Parathyroid adenoma (tissue), 2 donors: ENCODE measurements at regions not wholly inside any gene's neighbourhood (a gene's known extent, or its start where the extent isn't known, plus 50 kb on each side); places are given as distances from the start of the nearest gene placed in this dataset.

Experiments used
- H2AFZ ChIP-seq: fragments of 300-600 bp; sonication (generic); one replicate; pipeline ENCODE4 v1.7.0; 2017; ENCODE audit warnings: antibody characterized with exemption, mild to moderate bottlenecking
- H3K27ac ChIP-seq: fragments of 300-600 bp; sonication (generic); one replicate; pipeline ENCODE4 v1.7.0; 2017
- H3K27me3 ChIP-seq: fragments of 300-600 bp; sonication (generic); one replicate; pipeline ENCODE4 v1.7.0; 2017; ENCODE audit warnings: low read length; ENCODE audit not compliant: control insufficient read depth, insufficient read depth
- H3K36me3 ChIP-seq: fragments of 300-600 bp; sonication (generic); one replicate; pipeline ENCODE4 v1.7.0; 2017; ENCODE audit warnings: low read length; ENCODE audit not compliant: control insufficient read depth, insufficient read depth
- H3K4me1 ChIP-seq: fragments of 300-600 bp; sonication (generic); one replicate; pipeline ENCODE4 v1.7.0; 2017; ENCODE audit warnings: control low read depth
- H3K4me2 ChIP-seq: fragments of 300-600 bp; sonication (generic); one replicate; pipeline ENCODE4 v1.7.0; 2017; ENCODE audit warnings: low read length
- H3K4me3 ChIP-seq: fragments of 300-600 bp; sonication (generic); one replicate; pipeline ENCODE4 v1.7.0; 2017; ENCODE audit warnings: low read depth, low read length
- H3K79me2 ChIP-seq: fragments of 300-600 bp; sonication (generic); one replicate; pipeline ENCODE4 v1.7.0; 2017; ENCODE audit warnings: control low read depth
- H3K9ac ChIP-seq: fragments of 300-600 bp; sonication (generic); one replicate; pipeline ENCODE4 v1.7.0; 2017; ENCODE audit warnings: mild to moderate bottlenecking
- H3K9me3 ChIP-seq: fragments of 300-600 bp; sonication (generic); one replicate; pipeline ENCODE4 v1.7.0; 2017; ENCODE audit warnings: low read length; ENCODE audit not compliant: control insufficient read depth
- CTCF ChIP-seq: fragments of 300-600 bp; sonication (generic); IDR thresholded peaks from one replicate; pipeline ENCODE4 v1.7.0; 2017; ENCODE audit warnings: antibody characterized with exemption, mild to moderate bottlenecking
- donor health status: primary hyperparathyroidism.

GRCh38 chr7:13226385-13226784 is 539.0 kb downstream of the ARL4A start:
- H3K4me1 ChIP-seq, result no peaks in the 10 kb centered on the region
- no peak overlapping the region for H3K4me3 ChIP-seq
- no peaks in the 10 kb centered on the region for H3K27me3 ChIP-seq
- H3K79me2 ChIP-seq, result no peaks in the 10 kb centered on the region
- no peak overlapping the region for H3K9ac ChIP-seq
- no peak overlapping the region for H3K4me2 ChIP-seq
- no peak for TF ChIP-seq CTCF
- H3K27ac ChIP-seq, result no peak overlapping the region
- no peaks in the 10 kb centered on the region for H3K9me3 ChIP-seq
- no peak overlapping the region for H2AFZ ChIP-seq
- H3K36me3 ChIP-seq, result no peaks in the 10 kb centered on the region

- Histone ChIP-seq H3K9me3 (no peaks in the 10 kb centered on the region), H3K4me2 (no peak overlapping the region), H3K36me3 (no peaks in the 10 kb centered on the region), H3K4me3 (no peak overlapping the region), H3K4me1 (no peaks in the 10 kb centered on the region), H3K79me2 (no peaks in the 10 kb centered on the region), H2AFZ (no peak overlapping the region), H3K27ac (no peak overlapping the region), H3K9ac (no peak overlapping the region), H3K27me3 (no peaks in the 10 kb centered on the region)
- no peak for TF ChIP-seq CTCF
Observed at GRCh38 chr7:13231216-13231615, 543.8 kb downstream of the ARL4A start.

- H3K4me3 ChIP-seq, result no peak overlapping the region
- no peak for TF ChIP-seq CTCF
Observed at GRCh38 chr7:13235436-13235835, 548.0 kb downstream of the ARL4A start.

GRCh38 chr7:13236026-13236425 is 548.6 kb downstream of the ARL4A start:
- Histone ChIP-seq H3K9me3 (no peaks in the 10 kb centered on the region), H3K27me3 (no peaks in the 10 kb centered on the region)
- no peak for TF ChIP-seq CTCF

More at GRCh38 chr7:13235436-13235835, 548.0 kb downstream of the ARL4A start:
- H3K4me2 ChIP-seq, result no peak overlapping the region
- H3K27me3 ChIP-seq, result no peaks in the 10 kb centered on the region
- no peak overlapping the region for H3K9ac ChIP-seq
- no peak overlapping the region for H3K27ac ChIP-seq
- no peaks in the 10 kb centered on the region for H3K9me3 ChIP-seq
- no peaks in the 10 kb centered on the region for H3K4me1 ChIP-seq
- H2AFZ ChIP-seq, result no peak overlapping the region
- no peaks in the 10 kb centered on the region for H3K36me3 ChIP-seq
- H3K79me2 ChIP-seq, result no peaks in the 10 kb centered on the region

GRCh38 chr7:13240349-13240748 is 552.9 kb downstream of the ARL4A start:
- TF ChIP-seq CTCF, result no peak

More at GRCh38 chr7:13236026-13236425, 548.6 kb downstream of the ARL4A start:
- Histone ChIP-seq H3K9ac (no peak overlapping the region), H3K27ac (no peak overlapping the region), H3K79me2 (no peaks in the 10 kb centered on the region), H3K4me3 (no peak overlapping the region), H3K36me3 (no peaks in the 10 kb centered on the region), H2AFZ (no peak overlapping the region), H3K4me2 (no peak overlapping the region), H3K4me1 (no peaks in the 10 kb centered on the region)

More at GRCh38 chr7:13240349-13240748, 552.9 kb downstream of the ARL4A start:
- Histone ChIP-seq H3K79me2 (no peaks in the 10 kb centered on the region), H3K27me3 (no peaks in the 10 kb centered on the region), H2AFZ (no peak overlapping the region), H3K27ac (no peak overlapping the region), H3K4me2 (no peak overlapping the region), H3K9ac (no peak overlapping the region), H3K36me3 (no peaks in the 10 kb centered on the region), H3K4me3 (no peak overlapping the region), H3K9me3 (no peaks in the 10 kb centered on the region), H3K4me1 (no peaks in the 10 kb centered on the region)
